ENCODE measurements at regions not wholly inside any gene's neighbourhood (a gene's known extent, or its start where the extent isn't known, plus 50 kb on each side); places are given as distances from the start of the nearest gene placed in this dataset.
A peak's percentile ranks its signal among the peaks of the same experiment; 100 is the strongest.
"Not testable (repeated sequence)": the region's sequence is repeated elsewhere in the genome, so short reads cannot be mapped to it uniquely, and the experiment has no call there.

DNA sequence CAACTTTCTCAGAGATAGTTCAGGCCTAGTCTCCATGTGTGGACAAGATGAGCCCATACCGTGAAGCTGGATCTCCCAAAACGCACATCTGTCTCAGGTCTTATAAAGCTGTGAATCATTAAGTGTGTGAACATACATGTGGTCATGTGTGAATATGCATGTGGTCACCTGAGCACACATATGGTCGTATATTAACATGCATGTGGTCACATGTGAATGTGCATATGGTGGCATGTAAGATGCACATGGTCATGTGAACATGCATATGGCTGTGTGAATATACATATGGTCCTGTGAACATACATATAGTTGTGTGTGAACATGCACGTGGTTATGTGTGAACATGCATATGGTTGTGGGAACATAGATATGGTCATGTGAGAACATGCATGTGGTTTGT is 172.5 kb upstream of the PZP start:
- Histone ChIP-seq H3K4me3 (no peak overlapping the region), H3K27ac (no peak overlapping the region)

DNA sequence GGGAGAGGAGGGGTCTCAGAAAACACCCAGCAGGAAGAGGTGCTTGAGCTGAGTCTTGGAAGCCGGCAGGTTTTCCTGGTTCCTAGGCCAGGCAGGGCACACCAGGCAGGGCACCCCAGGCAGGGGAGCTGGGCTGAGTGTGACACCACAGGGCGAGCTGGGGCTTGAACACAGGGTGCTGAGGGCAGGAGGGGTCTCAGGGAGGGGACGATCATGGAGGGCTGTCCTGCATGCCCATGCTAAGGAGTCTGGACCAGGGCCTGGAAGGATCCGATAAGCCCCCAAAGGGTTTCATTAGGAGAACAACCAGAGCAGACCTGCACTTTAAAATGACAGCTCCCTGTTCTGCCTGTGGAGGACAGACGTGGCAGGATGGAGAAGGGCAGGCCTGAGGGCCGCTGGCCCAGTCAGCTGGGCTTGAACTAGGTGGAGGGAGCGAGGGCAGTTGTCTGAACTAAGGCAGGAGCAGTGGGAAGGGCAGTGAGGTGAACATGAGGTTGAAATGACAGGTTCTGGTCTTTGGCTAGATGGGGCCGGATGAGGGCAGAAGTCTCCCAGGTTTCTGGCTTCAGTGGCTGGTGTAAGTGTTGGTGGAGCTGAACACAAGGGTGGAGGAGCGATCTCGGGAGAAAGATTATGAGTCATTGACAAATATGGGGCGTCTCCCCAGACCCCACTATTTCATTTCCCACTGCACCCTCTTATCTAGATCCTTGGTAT is 171.0 kb upstream of the PZP start:
- no peak overlapping the region for H3K27ac ChIP-seq
- no peak overlapping the region for H3K4me3 ChIP-seq

- H3K27ac ChIP-seq: no peak overlapping the region
- no peak overlapping the region for H3K4me3 ChIP-seq
These were observed 170.2 kb upstream of the PZP start for GRCh38 chr12:9378430-9378835.

DNA sequence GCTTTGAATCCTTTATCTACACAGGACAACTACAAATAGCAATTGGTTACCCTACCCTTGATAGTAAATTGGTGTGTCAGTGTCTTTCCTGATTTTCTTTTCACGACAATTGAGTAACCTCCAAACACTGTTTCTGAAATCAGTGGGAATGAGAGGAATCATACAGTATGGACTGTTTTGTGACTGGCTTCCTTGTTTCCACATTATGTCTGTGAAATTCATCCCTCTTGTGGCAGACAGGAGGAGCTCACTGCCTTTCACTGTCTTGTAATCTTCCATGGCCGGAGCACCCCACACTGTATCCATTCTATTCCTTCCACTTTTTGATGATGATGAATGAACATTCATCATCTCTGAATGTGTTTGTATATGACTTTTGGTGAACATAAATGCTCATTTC is 164.0 kb upstream of the PZP start:
- H3K4me3 ChIP-seq: no peak overlapping the region
- no peak overlapping the region for H3K27ac ChIP-seq

DNA sequence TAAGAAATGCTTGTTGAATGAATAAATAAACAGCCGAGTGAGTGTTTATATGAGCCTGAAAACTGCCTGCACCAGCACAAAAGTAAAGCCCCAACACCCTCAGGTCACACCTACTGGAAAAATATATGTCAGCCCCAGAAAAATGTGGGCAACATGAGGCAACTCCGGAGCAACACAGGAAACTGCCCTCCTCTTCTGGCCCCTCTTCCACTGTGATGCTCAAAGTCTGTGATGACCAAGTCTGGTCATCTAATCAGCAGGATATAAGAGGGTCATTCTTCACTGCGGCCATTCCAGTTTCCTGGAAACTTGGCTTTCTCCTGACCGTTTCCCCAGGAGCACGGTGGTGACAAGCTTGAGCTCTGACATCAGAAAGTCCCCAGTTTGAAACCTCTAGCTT is 159.6 kb upstream of the PZP start:
- Histone ChIP-seq H3K27ac (no peak overlapping the region), H3K4me3 (no peak overlapping the region)

- Histone ChIP-seq H3K4me3 (no peak overlapping the region), H3K27ac (no peak overlapping the region)
These were observed 159.0 kb upstream of the PZP start for GRCh38 chr12:9367201-9367600.

- peak overlapping the region in 9 of 21 experiments; percentile 18 to 81 (median 60) for H3K27ac ChIP-seq
These were observed 157.1 kb upstream of the PZP start for GRCh38 chr12:9365296-9365695.

DNA sequence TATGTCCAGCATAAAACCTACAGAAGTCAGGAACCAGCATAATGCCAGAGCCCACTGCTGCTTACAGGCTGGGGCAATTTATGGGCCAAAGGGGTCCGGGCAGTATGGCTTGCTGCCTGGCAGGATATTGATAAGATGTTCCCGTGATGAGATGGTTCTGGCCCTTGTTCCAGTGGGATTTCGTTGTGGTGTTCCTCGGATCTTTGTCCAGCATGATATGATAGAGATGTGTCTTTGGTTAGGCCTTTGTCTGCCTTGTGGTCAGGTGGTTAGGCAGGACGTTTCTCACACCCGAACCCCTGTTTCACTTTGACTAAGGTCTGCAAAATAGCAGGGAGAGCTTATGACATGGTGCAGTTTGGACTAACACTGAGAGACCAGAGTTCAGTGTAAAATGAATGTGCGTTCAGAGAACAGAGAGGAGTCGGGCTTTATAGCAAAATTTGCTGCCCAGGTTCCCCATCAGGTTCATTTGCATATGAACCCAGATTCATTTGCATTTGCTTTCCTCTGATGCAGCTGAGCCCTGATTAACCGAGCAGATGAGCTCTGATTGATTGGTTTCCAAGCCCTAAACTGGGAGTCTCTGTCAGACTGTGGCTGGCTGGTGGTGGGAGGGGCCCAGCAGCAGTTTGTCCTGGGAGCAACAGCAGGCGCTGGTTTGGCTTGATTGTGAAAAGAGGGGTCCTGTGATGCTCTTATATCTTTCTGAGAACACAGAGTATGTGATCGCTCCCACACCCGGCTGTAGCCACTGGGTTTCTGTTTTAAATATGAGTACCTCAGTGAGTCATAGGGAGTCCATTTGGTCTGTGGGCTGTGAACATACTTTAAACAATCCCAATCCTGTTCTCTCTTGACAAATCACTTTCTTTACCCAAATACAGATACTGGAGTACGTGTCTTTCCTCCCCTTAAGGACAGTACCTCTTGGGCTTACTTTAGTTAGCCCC is 156.3 kb upstream of the PZP start:
- Histone ChIP-seq H3K27ac (peak overlapping the region in 13 of 21 experiments; percentile 9 to 81 (median 38)), H3K4me3 (no peak overlapping the region)

More at GRCh38 chr12:9365296-9365695, 157.1 kb upstream of the PZP start:
- H3K4me3 ChIP-seq: no peak overlapping the region

DNA sequence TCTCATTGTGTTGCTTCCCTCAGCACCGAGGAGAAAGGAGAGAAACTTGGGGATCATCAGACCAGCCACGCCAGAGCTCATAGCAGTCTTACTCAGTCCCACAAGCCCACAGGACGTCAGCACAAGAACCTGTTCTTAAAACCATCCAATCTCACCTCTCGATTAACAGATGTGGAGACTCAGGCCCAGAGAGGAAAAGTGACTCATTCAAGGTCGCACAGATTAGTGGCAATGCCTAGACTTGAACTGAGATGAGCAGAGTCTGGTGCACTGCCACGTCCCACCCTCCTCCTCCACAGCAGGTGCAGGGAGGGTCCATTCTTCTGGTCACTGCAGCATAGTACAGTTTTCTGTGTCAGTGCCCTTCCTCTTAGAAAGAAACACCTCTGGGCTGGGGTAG is 154.9 kb upstream of the PZP start:
- Histone ChIP-seq H3K4me3 (no peak overlapping the region), H3K27ac (no peak overlapping the region)

GRCh38 chr12:9361879-9362326 is 153.7 kb upstream of the PZP start:
- Histone ChIP-seq H3K27ac (no peak overlapping the region), H3K4me3 (no peak overlapping the region)

DNA sequence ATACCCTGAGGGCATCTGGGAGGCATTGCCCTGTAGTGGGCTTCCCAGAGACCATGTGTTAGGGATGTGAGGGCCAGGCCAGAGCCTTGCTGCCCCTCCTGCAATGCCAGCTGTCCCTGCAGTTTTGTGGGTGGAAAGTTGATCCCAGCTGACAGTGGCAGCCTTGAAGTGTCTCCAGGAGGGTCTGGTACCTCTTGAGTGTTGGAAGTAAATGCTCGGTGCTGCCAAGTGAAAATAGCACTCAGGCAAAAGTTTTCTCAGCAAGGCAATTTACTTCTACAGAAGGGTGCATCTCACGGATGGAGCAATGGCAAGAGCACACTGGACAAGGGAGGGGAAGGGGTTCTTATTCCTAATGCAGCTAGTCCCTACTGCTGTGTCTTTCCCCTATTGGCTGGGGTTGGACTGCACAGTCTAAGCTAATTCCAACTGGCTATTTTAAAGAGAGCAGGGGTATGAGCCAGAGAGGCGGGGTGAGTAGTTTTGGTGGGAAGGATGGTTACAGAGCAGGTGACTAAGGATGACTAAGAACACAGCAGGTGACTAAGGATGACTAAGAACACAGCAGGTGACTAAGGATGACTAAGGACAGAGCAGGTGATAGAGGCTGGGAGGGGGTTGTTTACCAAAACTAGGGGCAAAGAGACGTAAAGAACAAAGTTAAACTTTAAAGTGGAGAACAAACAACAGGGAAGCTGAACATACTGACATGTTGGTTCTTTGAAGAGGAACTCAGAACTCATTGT is 146.0 kb upstream of the PZP start:
- not testable (repeated sequence) for H3K4me3 ChIP-seq, H3K27ac ChIP-seq

DNA sequence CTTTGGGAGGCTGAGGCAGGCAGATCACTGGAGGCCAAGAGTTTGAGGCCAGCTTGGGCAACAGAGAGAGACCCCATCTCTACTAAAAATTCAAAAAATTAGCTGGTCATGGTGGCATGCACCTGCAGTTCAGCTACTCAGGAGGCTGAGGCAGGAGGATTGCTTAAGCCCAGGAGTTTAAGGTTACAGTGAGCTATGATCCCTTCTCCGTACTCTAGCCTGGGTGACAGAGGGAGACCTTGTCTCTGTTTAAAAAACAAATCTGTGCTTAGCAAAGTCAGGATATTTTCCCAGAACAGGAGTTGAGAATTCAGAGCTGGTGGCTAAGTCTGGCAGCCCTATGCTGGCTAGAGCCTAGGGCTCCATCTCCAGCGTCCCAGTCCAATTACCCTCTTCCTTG is 142.9 kb upstream of the PZP start:
- Histone ChIP-seq H3K4me3 (no peak overlapping the region), H3K27ac (no peak overlapping the region)

DNA sequence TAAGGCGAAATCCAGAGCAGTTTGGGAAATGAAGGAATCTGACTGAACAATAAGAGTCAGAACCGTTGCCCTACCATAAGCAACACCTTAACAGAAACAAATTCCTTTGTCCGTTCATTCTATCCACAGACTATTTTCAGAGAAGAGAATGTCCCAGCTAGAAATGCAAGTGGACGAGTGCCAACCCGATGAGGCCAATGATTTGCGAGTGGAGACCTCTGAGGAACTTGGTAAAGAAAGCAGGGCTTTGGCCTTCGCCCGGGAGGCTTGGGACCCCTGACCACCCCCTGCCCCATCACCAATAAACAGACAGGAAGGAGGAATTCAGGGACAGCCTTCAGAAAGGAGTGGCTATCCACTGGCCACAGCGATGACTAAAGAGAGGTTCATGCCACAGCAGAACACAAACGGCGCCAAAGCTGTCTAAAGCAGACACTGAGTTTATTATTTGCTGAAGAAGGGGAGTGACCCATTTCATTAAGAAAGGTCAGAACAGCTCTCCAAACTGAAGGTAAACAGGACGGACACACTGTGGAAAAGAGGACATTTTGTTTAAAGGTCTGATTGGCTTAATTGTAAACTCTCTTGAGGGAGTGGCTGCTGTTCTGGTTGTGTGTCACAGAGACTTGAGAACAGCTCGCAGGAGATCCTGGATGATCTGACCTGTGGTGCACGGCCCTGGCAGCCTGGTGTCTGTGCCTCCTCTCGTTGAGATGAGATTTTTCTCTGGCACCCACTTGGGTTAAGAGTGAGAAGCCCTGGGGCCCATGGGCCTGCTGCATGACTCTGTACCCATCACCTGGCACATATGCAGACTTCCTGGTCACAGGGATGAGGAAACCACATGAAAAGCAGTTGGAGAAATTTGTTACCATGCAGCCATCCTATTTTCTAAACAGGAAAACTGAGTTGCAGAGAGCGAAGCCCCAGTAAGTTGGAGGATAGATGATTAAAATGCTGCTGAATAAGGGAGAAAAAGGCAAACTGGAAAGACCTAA is 142.0 kb upstream of the PZP start:
- Histone ChIP-seq H3K27ac (no peak overlapping the region), H3K4me3 (no peak overlapping the region)

GRCh38 chr12:9348906-9349518 is 140.8 kb upstream of the PZP start:
- H3K27ac ChIP-seq: no peak overlapping the region

GRCh38 chr12:9347328-9348127 is 139.3 kb upstream of the PZP start:
- Histone ChIP-seq H3K27ac (no peak overlapping the region), H3K4me3 (no peak overlapping the region)

More at GRCh38 chr12:9348906-9349518, 140.8 kb upstream of the PZP start:
- H3K4me3 ChIP-seq: no peak overlapping the region

DNA sequence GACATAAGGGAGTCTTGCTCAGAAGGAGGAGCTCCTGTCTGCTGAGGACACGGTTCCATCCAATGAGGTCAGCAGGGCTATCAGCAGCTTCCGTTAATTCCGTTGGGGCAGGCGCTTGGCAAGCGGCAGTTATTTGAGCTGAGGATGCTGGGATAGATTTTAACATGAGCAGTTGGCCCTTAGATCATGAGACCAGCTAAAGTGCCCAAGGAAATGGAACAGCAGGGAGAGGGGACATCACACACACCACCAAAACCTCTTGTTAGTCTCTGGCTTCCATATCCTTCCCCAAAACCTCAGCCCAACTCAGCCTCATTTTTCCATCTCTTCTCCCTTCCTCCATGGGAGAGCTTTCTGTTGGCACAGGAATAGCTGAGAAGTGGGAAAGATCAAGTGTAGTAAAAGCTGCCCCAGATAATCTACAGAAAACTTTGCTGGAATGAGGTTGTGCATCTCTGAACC is 138.7 kb upstream of the PZP start:
- H3K27ac ChIP-seq: no peak overlapping the region
- H3K4me3 ChIP-seq: no peak overlapping the region

GRCh38 chr12:9345171-9345570 is 137.0 kb upstream of the PZP start:
- no peak overlapping the region for H3K27ac ChIP-seq
- no peak overlapping the region for H3K4me3 ChIP-seq

DNA sequence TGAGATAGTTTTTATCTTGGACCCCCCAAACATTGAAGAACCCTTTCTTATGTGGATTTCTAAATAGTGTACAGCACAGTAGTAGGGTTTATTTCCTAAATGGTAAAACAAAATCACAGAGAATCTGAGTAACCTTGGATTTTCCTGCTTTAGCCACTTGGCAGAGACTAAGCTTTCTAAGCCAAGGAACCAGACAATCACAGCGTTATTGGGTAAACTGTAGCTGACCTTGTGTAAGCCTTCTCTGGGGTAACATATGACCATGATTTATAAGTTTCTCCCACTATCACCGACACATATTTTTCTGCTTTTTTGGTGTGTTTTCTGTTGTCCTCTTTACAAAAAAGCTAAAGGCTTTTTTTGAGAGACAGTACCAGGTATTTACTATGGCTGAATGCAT is 136.3 kb upstream of the PZP start:
- H3K4me3 ChIP-seq: no peak overlapping the region

More for the DNA sequence above, 136.3 kb upstream of the PZP start:
- no peak overlapping the region for H3K27ac ChIP-seq

Measured in skin epidermis (tissue), 12 donors.